GM23248 (cell line): ENCODE measurements at regions not wholly inside any gene's neighbourhood (a gene's known extent, or its start where the extent isn't known, plus 50 kb on each side); places are given as distances from the start of the nearest gene placed in this dataset.

Experiments used
- DNase-seq: peaks from one replicate; pipeline ENCODE4 v3.0.0-alpha.2; 2015
- H2AFZ ChIP-seq: fragments of 200-600 bp; sonication (generic); 2 replicates; pipeline ENCODE4 v1.6.1; 2016; ENCODE audit warnings: antibody characterized with exemption
- H3F3A ChIP-seq: fragments of 200-600 bp; sonication (generic); 2 replicates; pipeline ENCODE4 v1.6.1; 2016; ENCODE audit warnings: mild to moderate bottlenecking, antibody characterized with exemption, mixed run types; ENCODE audit not compliant: insufficient read depth
- H3K27ac ChIP-seq: fragments of 200-600 bp; sonication (generic); 2 replicates; pipeline ENCODE4 v1.5.1; 2016; ENCODE audit warnings: mild to moderate bottlenecking
- H3K27me3 ChIP-seq: fragments of 200-600 bp; sonication (generic); replicated peaks from 2 replicates; pipeline ENCODE4 v1.6.1; 2016; ENCODE audit warnings: mild to moderate bottlenecking; ENCODE audit not compliant: insufficient read depth
- H3K36me3 ChIP-seq: fragments of 200-600 bp; sonication (generic); 2 replicates; pipeline ENCODE4 v1.6.1; 2016; ENCODE audit warnings: low read depth, mild to moderate bottlenecking
- H3K4me1 ChIP-seq: fragments of 200-600 bp; sonication (generic); 2 replicates; pipeline ENCODE4 v1.6.1; 2016; ENCODE audit warnings: mild to moderate bottlenecking; ENCODE audit not compliant: insufficient read depth
- H3K4me2 ChIP-seq: fragments of 200-600 bp; sonication (generic); one replicate; pipeline ENCODE4 v1.6.1; 2016; ENCODE audit warnings: mild to moderate bottlenecking; ENCODE audit not compliant: unreplicated experiment
- H3K4me3 ChIP-seq: fragments of 200-600 bp; sonication (generic); 2 replicates; pipeline ENCODE4 v1.5.1; 2016; ENCODE audit warnings: mild to moderate bottlenecking
- H3K79me2 ChIP-seq: fragments of 200-600 bp; sonication (generic); 2 replicates; pipeline ENCODE4 v1.6.1; 2016; ENCODE audit warnings: mild to moderate bottlenecking; ENCODE audit not compliant: insufficient read depth
- H3K9ac ChIP-seq: fragments of 200-600 bp; sonication (generic); 2 replicates; pipeline ENCODE4 v1.6.1; 2016; ENCODE audit warnings: mild to moderate bottlenecking
- H3K9me2 ChIP-seq: fragments of 200-600 bp; sonication (generic); 2 replicates; pipeline ENCODE4 v1.6.1; 2016; ENCODE audit warnings: mixed run types, mild to moderate bottlenecking, moderate library complexity; ENCODE audit not compliant: insufficient read depth
- H3K9me3 ChIP-seq: fragments of 200-600 bp; sonication (generic); one replicate; pipeline ENCODE4 v1.6.1; 2017; ENCODE audit warnings: low read depth
- H4K20me1 ChIP-seq: fragments of 200-600 bp; sonication (generic); 2 replicates; pipeline ENCODE4 v1.6.0; 2016; ENCODE audit not compliant: insufficient read depth
- EZH2 ChIP-seq: fragments of 200-600 bp; sonication (generic); IDR thresholded peaks from 2 replicates; pipeline ENCODE4 v1.6.1; 2018; ENCODE audit warnings: antibody characterized with exemption, mild to moderate bottlenecking; ENCODE audit not compliant: insufficient read depth, poor library complexity, severe bottlenecking
- EZH2phosphoT487 ChIP-seq: fragments of 200-600 bp; sonication (generic); IDR thresholded peaks from 2 replicates; pipeline ENCODE4 v1.6.1; 2018; ENCODE audit warnings: antibody characterized with exemption, moderate library complexity, mild to moderate bottlenecking, low read depth; ENCODE audit not compliant: insufficient read depth
- WGBS, 2 experiments: methylation state at CpG; one replicate each; pipeline ENCODE4 v1.1.6; 2015 to 2017; ENCODE audit warnings: low lambda C conversion rate in 2 of 2, low coverage in 1 of 2; ENCODE audit errors: missing lambda C conversion rate in 2 of 2; 5-methylcytosine and 5-hydroxymethylcytosine counted together
- in situ Hi-C: fragments of 300-500 bp; cut with MboI; formaldehyde crosslinking; loops from 2 replicates; pipeline ENCODE4 v1.15.0; 2020

GRCh38 chr10:117464176-117464575 is 78.4 kb upstream of the EMX2 start:
- H3K4me3 ChIP-seq, result no peak overlapping the region
- WGBS, 2 experiments, result 74% methylated on average over 2 of the region's 2 CpGs
- no peak overlapping the region for H3K9ac ChIP-seq
- in situ Hi-C loops, result no loop called here
- H3K27ac ChIP-seq, result 0 out of 2 replicates have a peak overlapping the region, but pooled peaks have one; percentile 10
- no peaks in the 10 kb centered on the region for H3K9me3 ChIP-seq
- no peaks in the 10 kb centered on the region for H3K27me3 ChIP-seq
- no peak overlapping the region for H2AFZ ChIP-seq
- H3K9me2 ChIP-seq, result no peaks in the 10 kb centered on the region
- H3K4me1 ChIP-seq, result peaks cover 34% of the 10 kb centered on the region
- TF ChIP-seq EZH2 (no peak), EZH2phosphoT487 (no peak)
- no peak overlapping the region for H3K4me2 ChIP-seq
- no peaks in the 10 kb centered on the region for H3K79me2 ChIP-seq
- peak; percentile 45 for DNase-seq
- H3F3A ChIP-seq, result peaks cover 31% of the 10 kb centered on the region
- H3K36me3 ChIP-seq, result no peaks in the 10 kb centered on the region
- H4K20me1 ChIP-seq, result no peaks in the 10 kb centered on the region

- in situ Hi-C loops, result no loop called here
- Histone ChIP-seq H3K9me3 (no peaks in the 10 kb centered on the region), H3K79me2 (no peaks in the 10 kb centered on the region), H3K9ac (0 out of 2 replicates have a peak overlapping the region, but pooled peaks have one; percentile 88), H3K27me3 (no peaks in the 10 kb centered on the region), H3K4me3 (no peak overlapping the region), H3K9me2 (no peaks in the 10 kb centered on the region), H3K27ac (peak overlapping the region; percentile 99), H3K4me2 (no peak overlapping the region), H2AFZ (no peak overlapping the region), H4K20me1 (no peaks in the 10 kb centered on the region), H3K36me3 (no peaks in the 10 kb centered on the region), H3F3A (peaks cover 31% of the 10 kb centered on the region), H3K4me1 (peaks cover 34% of the 10 kb centered on the region)
- TF ChIP-seq EZH2, result no peak
- 5 to 6% methylated on average over 1 of the region's 1 CpG for WGBS, 2 experiments
- peak; percentile 64 for DNase-seq
Measured at GRCh38 chr10:117463545-117463920, 79.0 kb upstream of the EMX2 start.

GRCh38 chr10:117462816-117463544 is 79.6 kb upstream of the EMX2 start:
- peak overlapping the region; percentile 88 for H3K9ac ChIP-seq
- H3F3A ChIP-seq, result peaks cover 31% of the 10 kb centered on the region
- no peaks in the 10 kb centered on the region for H3K9me2 ChIP-seq
- in situ Hi-C loops, result no loop called here
- H3K27ac ChIP-seq, result peak overlapping the region; percentile 99
- H3K4me1 ChIP-seq, result peaks cover 39% of the 10 kb centered on the region
- TF ChIP-seq EZH2, result no peak
- no peak for TF ChIP-seq EZH2phosphoT487
- H3K9me3 ChIP-seq, result no peaks in the 10 kb centered on the region
- DNase-seq, result peak; percentile 40
- no peaks in the 10 kb centered on the region for H4K20me1 ChIP-seq
- peak overlapping the region; percentile 6; the same call in 1 of the 2 replicates for H2AFZ ChIP-seq
- H3K79me2 ChIP-seq, result no peaks in the 10 kb centered on the region
- H3K36me3 ChIP-seq, result no peaks in the 10 kb centered on the region
- H3K4me3 ChIP-seq, result no peak overlapping the region
- no peaks in the 10 kb centered on the region for H3K27me3 ChIP-seq
- WGBS, 2 experiments, result 0 to 35% methylated on average over 1 of the region's 1 CpG
- peak overlapping the region; percentile 56 for H3K4me2 ChIP-seq

- Histone ChIP-seq H3K4me1 (peaks cover 44% of the 10 kb centered on the region), H3K9me2 (no peaks in the 10 kb centered on the region), H3K27me3 (no peaks in the 10 kb centered on the region), H2AFZ (peak overlapping the region; percentile 6), H3K36me3 (no peaks in the 10 kb centered on the region), H3F3A (peaks cover 31% of the 10 kb centered on the region), H3K9ac (peak overlapping the region; percentile 88), H3K27ac (peak overlapping the region; percentile 99), H3K79me2 (no peaks in the 10 kb centered on the region), H3K9me3 (no peaks in the 10 kb centered on the region), H3K4me3 (no peak overlapping the region), H3K4me2 (peak overlapping the region; percentile 56), H4K20me1 (no peaks in the 10 kb centered on the region)
- WGBS, 2 experiments, result 58 to 60% methylated on average over 6 of the region's 6 CpGs
- no peak for TF ChIP-seq EZH2
- TF ChIP-seq EZH2phosphoT487, result no peak
- in situ Hi-C loops, result no loop called here
- peak; percentile 62 for DNase-seq
Measured at GRCh38 chr10:117462424-117462792, 80.1 kb upstream of the EMX2 start.
